22Rv1 (cell line): ENCODE measurements at regions not wholly inside any gene's neighbourhood (a gene's known extent, or its start where the extent isn't known, plus 50 kb on each side); places are given as distances from the start of the nearest gene placed in this dataset.

Source experiments
- CTCF ChIP-seq: fragments of 450-650 bp; IDR thresholded peaks from 2 replicates; pipeline ENCODE4 v1.5.1; 2017; ENCODE audit warnings: mild to moderate bottlenecking
- ZFX ChIP-seq: fragments of 450-650 bp; IDR thresholded peaks from 2 replicates; pipeline ENCODE4 v1.6.1; 2017; ENCODE audit warnings: antibody characterized with exemption, borderline replicate concordance

- TF ChIP-seq CTCF (no peak), ZFX (no peak)
Measured at GRCh38 chr1:58848818-58849411, 65.1 kb upstream of the JUN start.
